HepG2 (cell line): ENCODE measurements at regions not wholly inside any gene's neighbourhood (a gene's known extent, or its start where the extent isn't known, plus 50 kb on each side); places are given as distances from the start of the nearest gene placed in this dataset.

Experiments used
- ATAC-seq: fragments of 200-7000 bp; cut with Tn5 transposase; 3 replicates; pipeline ENCODE4 v1.9.1; 2020; ENCODE audit warnings: mild to moderate bottlenecking, moderate library complexity
- BruUV-seq: library from RNA; stranded (reverse); fragments of 400-500 nt; replicated peaks from 2 replicates; lab custom pipeline; 2021; lab: Mats Ljungman, UMichigan
- CTCF ChIA-PET: fragments of 300-600 bp; formaldehyde crosslinking; extraction: SDS; loops from one replicate; lab custom pipeline; 2021; ENCODE audit warnings: low total read pairs, inconsistent platforms, low intra/inter-chr PET ratio; lab: Yijun Ruan, JAX
- POLR2A ChIA-PET: fragments of 350-600 bp; sonication (Branson Sonifier 250); formaldehyde crosslinking; loops from one replicate; lab custom pipeline; 2020; ENCODE audit warnings: antibody characterized with exemption, inconsistent platforms; lab: Yijun Ruan, JAX
- DNase-seq: peaks from one replicate; pipeline ENCODE4 v3.0.0-alpha.2; 2015; ENCODE audit warnings: low spot score
- FAIRE-seq: peaks from 3 replicates; lab custom pipeline; 2011; peaks lifted over from hg19 to GRCh38; lab: Jason Lieb, UNC
- H2AFZ ChIP-seq: one replicate; pipeline ENCODE4 v1.6.1; 2011; ENCODE audit warnings: low read length, inconsistent platforms
- H3K27ac ChIP-seq: fragments of 300-600 bp; 3 replicates; pipeline ENCODE4 v1.8.0; 2011; ENCODE audit warnings: mixed run types, mild to moderate bottlenecking, mixed read lengths, low read length, inconsistent platforms; ENCODE audit not compliant: insufficient read depth; ENCODE audit errors: extremely low read length
- H3K27me3 ChIP-seq, 2 experiments: fragments of 200-600 bp in 1 of 2; 2 replicates in 1 of 2; 3 replicates in 1 of 2; pipeline versions ENCODE4 v1.6.0 to v1.8.0; 2011; ENCODE audit warnings: low read length in 2 of 2, mild to moderate bottlenecking in 2 of 2, moderate library complexity in 2 of 2, inconsistent platforms in 1 of 2; ENCODE audit not compliant: insufficient read depth in 2 of 2, control insufficient read depth in 1 of 2
- H3K36me3 ChIP-seq, 2 experiments: fragments of 200-600 bp in 1 of 2; replicated peaks in 1 of 2; 2 replicates in 1 of 2; 3 replicates in 1 of 2; pipeline versions ENCODE4 v1.5.1 to v1.8.0; 2011; ENCODE audit warnings: low read length in 2 of 2, inconsistent platforms in 1 of 2; ENCODE audit not compliant: insufficient read depth in 2 of 2, control insufficient read depth in 1 of 2
- H3K4me1 ChIP-seq: 2 replicates; pipeline ENCODE4 v1.5.1; 2012; ENCODE audit warnings: low read length, inconsistent platforms; ENCODE audit not compliant: insufficient read depth
- H3K4me2 ChIP-seq: 2 replicates; pipeline ENCODE4 v1.6.0; 2011; ENCODE audit warnings: low read depth, low read length, inconsistent platforms
- H3K4me3 ChIP-seq, 3 experiments: fragments of 200-600 bp in 1 of 3; sonication (generic), shearing (Covaris generic) in 1 of 3; replicated peaks in 1 of 3; 2 replicates each; pipeline ENCODE4 v1.5.1; 2011 to 2016; ENCODE audit warnings: low read length in 3 of 3, inconsistent platforms in 2 of 3, low read depth in 2 of 3, mild to moderate bottlenecking in 2 of 3, control low read depth in 1 of 3, mixed read lengths in 1 of 3; ENCODE audit not compliant: insufficient read depth in 1 of 3
- H3K79me2 ChIP-seq: one replicate; pipeline ENCODE4 v1.6.1; 2011; ENCODE audit warnings: low read length, inconsistent platforms; ENCODE audit not compliant: insufficient read depth
- H3K9ac ChIP-seq: 2 replicates; pipeline ENCODE4 v1.6.0; 2011; ENCODE audit warnings: mild to moderate bottlenecking, low read depth, low read length, inconsistent platforms; ENCODE audit not compliant: insufficient read depth
- H3K9me3 ChIP-seq: 2 replicates; pipeline ENCODE4 v1.5.1; 2012; ENCODE audit warnings: mild to moderate bottlenecking, low read length
- H4K20me1 ChIP-seq: 2 replicates; pipeline ENCODE4 v1.6.0; 2011; ENCODE audit warnings: inconsistent platforms, mild to moderate bottlenecking, low read length, moderate library complexity; ENCODE audit not compliant: insufficient read depth
- MYNN ChIP-seq: sonication (generic); formaldehyde crosslinking; IDR thresholded peaks from 2 replicates; pipeline ENCODE4 v1.4.0; 2020; ENCODE audit warnings: mild to moderate bottlenecking, low read depth, missing genetic modification reagents
- NR2C2 ChIP-seq: sonication (generic); formaldehyde crosslinking; IDR thresholded peaks from 2 replicates; pipeline ENCODE4 v1.4.0; 2020; ENCODE audit warnings: missing genetic modification reagents, mild to moderate bottlenecking, moderate library complexity, borderline replicate concordance
- SAFB2 ChIP-seq: sonication (generic); formaldehyde crosslinking; IDR thresholded peaks from 2 replicates; pipeline ENCODE4 v1.5.1; 2020; ENCODE audit warnings: missing genetic modification reagents, low read depth, mild to moderate bottlenecking, borderline replicate concordance
- SIN3A ChIP-seq: IDR thresholded peaks from 2 replicates; pipeline ENCODE4 v1.6.1; 2011; ENCODE audit warnings: low read depth, mild to moderate bottlenecking, control low read depth, low read length, borderline replicate concordance
- WIZ ChIP-seq: sonication (generic); formaldehyde crosslinking; IDR thresholded peaks from 2 replicates; pipeline ENCODE4 v1.5.1; 2020; ENCODE audit warnings: mild to moderate bottlenecking, missing genetic modification reagents
- ZFP36L2 ChIP-seq: sonication (generic); formaldehyde crosslinking; IDR thresholded peaks from 2 replicates; pipeline ENCODE4 v1.4.0; 2020; ENCODE audit warnings: missing genetic modification reagents
- ZKSCAN8 ChIP-seq: IDR thresholded peaks from 2 replicates; pipeline ENCODE4 v1.6.1; 2016; ENCODE audit warnings: borderline replicate concordance, missing genetic modification reagents, missing compliant biosample characterization
- ZNF607 ChIP-seq: sonication (generic); formaldehyde crosslinking; IDR thresholded peaks from 2 replicates; pipeline ENCODE4 v1.5.1; 2020; ENCODE audit warnings: missing genetic modification reagents, mild to moderate bottlenecking, borderline replicate concordance
- ZNF709 ChIP-seq: sonication (generic); formaldehyde crosslinking; IDR thresholded peaks from 2 replicates; pipeline ENCODE4 v1.5.0; 2020; ENCODE audit warnings: mild to moderate bottlenecking, missing genetic modification reagents
- ZSCAN9 ChIP-seq: IDR thresholded peaks from 2 replicates; pipeline ENCODE4 v1.6.1; 2016; ENCODE audit warnings: borderline replicate concordance
- WGBS: methylation state at CpG from one replicate; pipeline ENCODE4 v1.1.6; 2017; ENCODE audit warnings: low lambda C conversion rate; 5-methylcytosine and 5-hydroxymethylcytosine counted together
- in situ Hi-C: cut with HindIII; loops from 2 replicates; pipeline ENCODE4 v1.10.0; 2017; ENCODE audit warnings: low pct_unique_long_range_greater_than_20kb; ENCODE audit not compliant: extremely low pct_ligation_motif_present
- intact Hi-C: fragments of 100-400 bp; cut with micrococcal nuclease; formaldehyde crosslinking; loops from one replicate; pipeline ENCODE4 v1.10.0; 2022; ENCODE audit not compliant: unreplicated experiment
- TF ChIP-seq, protein P1 (sequence below): sonication (generic); formaldehyde crosslinking; IDR thresholded peaks from 2 replicates; pipeline ENCODE4 v1.4.0; 2020; ENCODE audit warnings: missing genetic modification reagents
- TF ChIP-seq, protein P2 (sequence below): sonication (generic); formaldehyde crosslinking; IDR thresholded peaks from 2 replicates; pipeline ENCODE4 v1.4.0; 2020; ENCODE audit warnings: mild to moderate bottlenecking, missing genetic modification reagents, borderline replicate concordance
- TF ChIP-seq, protein P3 (sequence below): sonication (generic); formaldehyde crosslinking; IDR thresholded peaks from 2 replicates; pipeline ENCODE4 v1.4.0; 2020; ENCODE audit warnings: low read depth, mild to moderate bottlenecking, missing genetic modification reagents
- TF ChIP-seq, protein P4 (sequence below): sonication (generic); formaldehyde crosslinking; IDR thresholded peaks from 2 replicates; pipeline ENCODE4 v1.5.1; 2020; ENCODE audit warnings: mild to moderate bottlenecking, missing genetic modification reagents, borderline replicate concordance

DNA sequence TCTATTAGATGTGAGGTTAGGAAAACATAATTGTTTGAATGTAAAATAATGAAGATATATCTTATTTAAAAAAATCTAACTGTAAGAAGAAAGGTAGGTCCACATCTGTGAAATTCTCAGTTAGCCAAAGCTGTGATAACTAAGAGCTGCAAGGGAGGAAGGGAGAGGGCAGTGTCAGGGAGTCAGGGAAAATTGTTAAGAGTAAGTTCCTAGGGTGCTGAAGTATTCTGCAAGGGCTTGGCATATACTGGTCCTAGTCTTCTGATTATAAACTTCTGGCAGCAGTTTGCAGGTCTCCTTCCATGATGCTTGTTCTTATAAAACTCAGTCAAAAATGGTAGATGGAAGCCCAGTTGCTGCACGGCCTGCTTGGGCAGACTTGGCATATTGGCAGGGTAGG is 233.2 kb downstream of the NMUR2 start:
- in situ Hi-C loops, result no loop called here
- H2AFZ ChIP-seq, result no peak overlapping the region
- ATAC-seq (no peak), DNase-seq (no peak), FAIRE-seq (no peak)
- no peak overlapping the region for H3K9ac ChIP-seq
- no peaks in the 10 kb centered on the region for H3K36me3 ChIP-seq
- no peaks in the 10 kb centered on the region for H3K27me3 ChIP-seq
- H3K9me3 ChIP-seq, result no peaks in the 10 kb centered on the region
- no peaks in the 10 kb centered on the region for H3K4me1 ChIP-seq
- POLR2A ChIA-PET, result no interaction called here
- WGBS, result 0% methylated on average over 1 of the region's 1 CpG
- H3K4me2 ChIP-seq, result no peak overlapping the region
- no peak overlapping the region for H3K4me3 ChIP-seq
- CTCF ChIA-PET, result no interaction called here
- BruUV-seq, result no TSS peak
- TF ChIP-seq, protein P1, sequence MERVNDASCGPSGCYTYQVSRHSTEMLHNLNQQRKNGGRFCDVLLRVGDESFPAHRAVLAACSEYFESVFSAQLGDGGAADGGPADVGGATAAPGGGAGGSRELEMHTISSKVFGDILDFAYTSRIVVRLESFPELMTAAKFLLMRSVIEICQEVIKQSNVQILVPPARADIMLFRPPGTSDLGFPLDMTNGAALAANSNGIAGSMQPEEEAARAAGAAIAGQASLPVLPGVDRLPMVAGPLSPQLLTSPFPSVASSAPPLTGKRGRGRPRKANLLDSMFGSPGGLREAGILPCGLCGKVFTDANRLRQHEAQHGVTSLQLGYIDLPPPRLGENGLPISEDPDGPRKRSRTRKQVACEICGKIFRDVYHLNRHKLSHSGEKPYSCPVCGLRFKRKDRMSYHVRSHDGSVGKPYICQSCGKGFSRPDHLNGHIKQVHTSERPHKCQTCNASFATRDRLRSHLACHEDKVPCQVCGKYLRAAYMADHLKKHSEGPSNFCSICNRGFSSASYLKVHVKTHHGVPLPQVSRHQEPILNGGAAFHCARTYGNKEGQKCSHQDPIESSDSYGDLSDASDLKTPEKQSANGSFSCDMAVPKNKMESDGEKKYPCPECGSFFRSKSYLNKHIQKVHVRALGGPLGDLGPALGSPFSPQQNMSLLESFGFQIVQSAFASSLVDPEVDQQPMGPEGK (CRISPR knock-in tag), result no peak
- TF ChIP-seq, protein P2, sequence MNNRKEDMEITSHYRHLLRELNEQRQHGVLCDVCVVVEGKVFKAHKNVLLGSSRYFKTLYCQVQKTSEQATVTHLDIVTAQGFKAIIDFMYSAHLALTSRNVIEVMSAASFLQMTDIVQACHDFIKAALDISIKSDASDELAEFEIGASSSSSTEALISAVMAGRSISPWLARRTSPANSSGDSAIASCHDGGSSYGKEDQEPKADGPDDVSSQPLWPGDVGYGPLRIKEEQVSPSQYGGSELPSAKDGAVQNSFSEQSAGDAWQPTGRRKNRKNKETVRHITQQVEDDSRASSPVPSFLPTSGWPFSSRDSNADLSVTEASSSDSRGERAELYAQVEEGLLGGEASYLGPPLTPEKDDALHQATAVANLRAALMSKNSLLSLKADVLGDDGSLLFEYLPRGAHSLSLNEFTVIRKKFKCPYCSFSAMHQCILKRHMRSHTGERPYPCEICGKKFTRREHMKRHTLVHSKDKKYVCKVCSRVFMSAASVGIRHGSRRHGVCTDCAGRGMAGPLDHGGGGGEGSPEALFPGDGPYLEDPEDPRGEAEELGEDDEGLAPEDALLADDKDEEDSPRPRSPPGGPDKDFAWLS (CRISPR knock-in tag), result no peak
- TF ChIP-seq, protein P3, sequence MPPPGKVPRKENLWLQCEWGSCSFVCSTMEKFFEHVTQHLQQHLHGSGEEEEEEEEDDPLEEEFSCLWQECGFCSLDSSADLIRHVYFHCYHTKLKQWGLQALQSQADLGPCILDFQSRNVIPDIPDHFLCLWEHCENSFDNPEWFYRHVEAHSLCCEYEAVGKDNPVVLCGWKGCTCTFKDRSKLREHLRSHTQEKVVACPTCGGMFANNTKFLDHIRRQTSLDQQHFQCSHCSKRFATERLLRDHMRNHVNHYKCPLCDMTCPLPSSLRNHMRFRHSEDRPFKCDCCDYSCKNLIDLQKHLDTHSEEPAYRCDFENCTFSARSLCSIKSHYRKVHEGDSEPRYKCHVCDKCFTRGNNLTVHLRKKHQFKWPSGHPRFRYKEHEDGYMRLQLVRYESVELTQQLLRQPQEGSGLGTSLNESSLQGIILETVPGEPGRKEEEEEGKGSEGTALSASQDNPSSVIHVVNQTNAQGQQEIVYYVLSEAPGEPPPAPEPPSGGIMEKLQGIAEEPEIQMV (CRISPR knock-in tag), result no peak
- no peak for TF ChIP-seq ZNF607 (CRISPR knock-in tag)
- TF ChIP-seq MYNN (CRISPR knock-in tag), result no peak
- TF ChIP-seq, protein P4, sequence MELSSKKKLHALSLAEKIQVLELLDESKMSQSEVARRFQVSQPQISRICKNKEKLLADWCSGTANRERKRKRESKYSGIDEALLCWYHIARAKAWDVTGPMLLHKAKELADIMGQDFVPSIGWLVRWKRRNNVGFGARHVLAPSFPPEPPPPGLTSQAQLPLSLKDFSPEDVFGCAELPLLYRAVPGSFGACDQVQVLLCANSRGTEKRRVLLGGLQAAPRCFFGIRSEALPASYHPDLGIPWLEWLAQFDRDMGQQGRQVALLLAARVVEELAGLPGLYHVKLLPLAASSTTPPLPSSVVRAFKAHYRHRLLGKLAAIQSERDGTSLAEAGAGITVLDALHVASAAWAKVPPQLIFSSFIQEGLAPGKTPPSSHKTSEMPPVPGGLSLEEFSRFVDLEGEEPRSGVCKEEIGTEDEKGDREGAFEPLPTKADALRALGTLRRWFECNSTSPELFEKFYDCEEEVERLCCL, result no peak
- no peak for TF ChIP-seq WIZ (CRISPR knock-in tag)
- no peak for TF ChIP-seq ZSCAN9 (CRISPR knock-in tag)
- TF ChIP-seq NR2C2 (CRISPR knock-in tag), result no peak
- TF ChIP-seq ZNF709, result no peak
- TF ChIP-seq SIN3A, result no peak
- TF ChIP-seq ZFP36L2 (CRISPR knock-in tag), result no peak
- TF ChIP-seq SAFB2 (CRISPR knock-in tag), result no peak
- TF ChIP-seq ZKSCAN8 (CRISPR knock-in tag), result no peak
- no peak overlapping the region for H3K27ac ChIP-seq
- intact Hi-C loops, result no loop called here
- no peaks in the 10 kb centered on the region for H4K20me1 ChIP-seq
- no peaks in the 10 kb centered on the region for H3K79me2 ChIP-seq
